DND-41 (cell line): ENCODE measurements at regions not wholly inside any gene's neighbourhood (a gene's known extent, or its start where the extent isn't known, plus 50 kb on each side); places are given as distances from the start of the nearest gene placed in this dataset.

Source experiments
- EZH2 ChIP-seq: IDR thresholded peaks from 3 replicates; pipeline ENCODE4 v1.6.1; 2012; ENCODE audit warnings: borderline replicate concordance, low read depth, mild to moderate bottlenecking, moderate library complexity, low read length, inconsistent platforms; ENCODE audit not compliant: severe bottlenecking
- TF ChIP-seq, protein P1 (sequence below): IDR thresholded peaks from 2 replicates; pipeline ENCODE4 v1.5.1; 2012; ENCODE audit warnings: borderline replicate concordance, low read length, moderate library complexity, mild to moderate bottlenecking; ENCODE audit not compliant: poor library complexity, severe bottlenecking; ENCODE audit errors: extremely low read depth

GRCh38 chr2:43092520-43093179, 133.8 kb downstream of the ZFP36L2 start:
- TF ChIP-seq, protein P1, sequence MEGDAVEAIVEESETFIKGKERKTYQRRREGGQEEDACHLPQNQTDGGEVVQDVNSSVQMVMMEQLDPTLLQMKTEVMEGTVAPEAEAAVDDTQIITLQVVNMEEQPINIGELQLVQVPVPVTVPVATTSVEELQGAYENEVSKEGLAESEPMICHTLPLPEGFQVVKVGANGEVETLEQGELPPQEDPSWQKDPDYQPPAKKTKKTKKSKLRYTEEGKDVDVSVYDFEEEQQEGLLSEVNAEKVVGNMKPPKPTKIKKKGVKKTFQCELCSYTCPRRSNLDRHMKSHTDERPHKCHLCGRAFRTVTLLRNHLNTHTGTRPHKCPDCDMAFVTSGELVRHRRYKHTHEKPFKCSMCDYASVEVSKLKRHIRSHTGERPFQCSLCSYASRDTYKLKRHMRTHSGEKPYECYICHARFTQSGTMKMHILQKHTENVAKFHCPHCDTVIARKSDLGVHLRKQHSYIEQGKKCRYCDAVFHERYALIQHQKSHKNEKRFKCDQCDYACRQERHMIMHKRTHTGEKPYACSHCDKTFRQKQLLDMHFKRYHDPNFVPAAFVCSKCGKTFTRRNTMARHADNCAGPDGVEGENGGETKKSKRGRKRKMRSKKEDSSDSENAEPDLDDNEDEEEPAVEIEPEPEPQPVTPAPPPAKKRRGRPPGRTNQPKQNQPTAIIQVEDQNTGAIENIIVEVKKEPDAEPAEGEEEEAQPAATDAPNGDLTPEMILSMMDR = no peak
- no peak for TF ChIP-seq EZH2
